ENCODE measurements at regions not wholly inside any gene's neighbourhood (a gene's known extent, or its start where the extent isn't known, plus 50 kb on each side); places are given as distances from the start of the nearest gene placed in this dataset.
A peak's percentile ranks its signal among the peaks of the same experiment; 100 is the strongest.
"Not testable (repeated sequence)": the region's sequence is repeated elsewhere in the genome, so short reads cannot be mapped to it uniquely, and the experiment has no call there.

DNA sequence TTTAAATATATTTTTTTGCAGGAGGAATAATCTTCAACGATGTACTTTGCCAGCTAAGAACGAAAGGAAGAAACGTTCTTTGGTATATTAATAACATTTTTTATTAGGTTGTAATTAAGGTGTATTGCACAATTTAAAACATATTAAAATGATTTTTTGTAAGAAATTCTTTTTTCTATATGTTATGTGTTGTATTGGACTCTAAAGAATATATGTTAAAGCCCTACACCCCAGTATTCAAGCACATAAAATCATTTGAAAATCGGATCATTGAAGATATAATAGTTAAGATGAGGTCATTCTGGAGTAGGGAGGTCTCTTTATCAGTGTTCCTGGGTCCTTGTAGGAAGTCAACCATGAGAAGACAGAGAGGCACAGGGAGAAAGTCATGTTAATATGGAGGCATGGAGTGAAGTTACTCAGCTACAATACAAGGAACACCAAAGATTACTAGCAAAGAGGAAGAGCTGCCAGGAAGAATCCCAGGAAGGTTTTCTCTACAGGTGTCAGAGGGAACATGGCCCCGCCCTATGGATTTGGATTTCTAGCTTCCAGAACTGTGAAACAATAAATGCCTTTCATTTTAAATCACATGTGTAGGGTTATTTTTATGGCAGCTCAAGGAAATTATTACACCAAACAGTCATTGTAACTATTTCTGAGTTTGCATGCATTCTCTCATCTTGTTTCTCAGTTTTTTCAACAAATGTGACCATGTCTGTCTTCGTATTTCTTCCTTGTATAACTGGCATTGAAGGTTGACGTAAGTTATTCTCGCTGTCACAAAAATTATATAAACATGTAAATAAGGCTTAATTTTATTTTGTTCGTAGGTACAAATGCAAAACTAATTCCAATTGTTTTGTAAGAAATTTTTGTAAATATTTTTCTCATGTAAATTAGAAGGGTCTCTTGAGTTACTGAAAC is 75.4 kb upstream of the VPREB1 start:
- no peak for DNase-seq (ENCODE audit: low read depth in 2 of 2)

DNA sequence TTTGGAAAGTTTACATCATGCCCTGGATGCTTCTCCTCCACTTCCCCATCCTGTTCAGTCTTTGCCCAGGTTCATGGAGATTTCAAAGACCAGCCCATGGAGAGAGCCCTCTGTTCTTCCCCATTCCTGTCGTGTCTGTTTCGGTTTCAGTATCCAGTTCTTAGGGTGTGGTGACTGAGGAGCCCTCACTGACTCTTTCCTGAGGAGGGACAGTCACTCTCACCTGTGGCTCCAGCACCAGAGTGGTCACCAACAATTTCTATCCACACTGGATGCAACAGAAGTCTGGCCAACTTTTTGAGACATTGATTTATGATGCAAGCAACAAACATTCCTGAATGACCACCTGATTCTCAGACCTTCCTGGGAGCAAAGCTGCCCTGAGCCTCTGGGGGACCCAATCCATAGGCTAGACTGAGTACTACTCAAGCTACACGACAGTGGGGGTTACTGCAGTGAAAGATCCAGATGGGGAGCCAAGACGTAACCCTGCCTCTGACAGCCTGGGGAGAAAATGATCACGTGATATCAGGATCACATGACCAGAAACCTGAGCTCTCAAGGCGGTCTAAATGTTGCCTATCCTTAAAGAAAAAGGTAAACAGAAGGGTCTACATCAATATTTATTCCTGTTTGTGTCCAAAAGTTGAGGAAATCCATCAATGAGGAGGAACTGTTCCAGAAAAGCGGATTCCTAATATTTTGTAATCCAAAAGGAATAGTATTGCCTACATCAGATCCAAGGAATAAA is 76.2 kb upstream of the VPREB1 start:
- no peak for DNase-seq (ENCODE audit: low read depth in 2 of 2)

- DNase-seq (ENCODE audit: low read depth in 2 of 2), result no peak
Measured at GRCh38 chr22:22167791-22168189, 76.8 kb upstream of the VPREB1 start.

GRCh38 chr22:22166941-22167713 is 77.5 kb upstream of the VPREB1 start:
- DNase-seq (ENCODE audit: low read depth in 2 of 2), result no peak

DNA sequence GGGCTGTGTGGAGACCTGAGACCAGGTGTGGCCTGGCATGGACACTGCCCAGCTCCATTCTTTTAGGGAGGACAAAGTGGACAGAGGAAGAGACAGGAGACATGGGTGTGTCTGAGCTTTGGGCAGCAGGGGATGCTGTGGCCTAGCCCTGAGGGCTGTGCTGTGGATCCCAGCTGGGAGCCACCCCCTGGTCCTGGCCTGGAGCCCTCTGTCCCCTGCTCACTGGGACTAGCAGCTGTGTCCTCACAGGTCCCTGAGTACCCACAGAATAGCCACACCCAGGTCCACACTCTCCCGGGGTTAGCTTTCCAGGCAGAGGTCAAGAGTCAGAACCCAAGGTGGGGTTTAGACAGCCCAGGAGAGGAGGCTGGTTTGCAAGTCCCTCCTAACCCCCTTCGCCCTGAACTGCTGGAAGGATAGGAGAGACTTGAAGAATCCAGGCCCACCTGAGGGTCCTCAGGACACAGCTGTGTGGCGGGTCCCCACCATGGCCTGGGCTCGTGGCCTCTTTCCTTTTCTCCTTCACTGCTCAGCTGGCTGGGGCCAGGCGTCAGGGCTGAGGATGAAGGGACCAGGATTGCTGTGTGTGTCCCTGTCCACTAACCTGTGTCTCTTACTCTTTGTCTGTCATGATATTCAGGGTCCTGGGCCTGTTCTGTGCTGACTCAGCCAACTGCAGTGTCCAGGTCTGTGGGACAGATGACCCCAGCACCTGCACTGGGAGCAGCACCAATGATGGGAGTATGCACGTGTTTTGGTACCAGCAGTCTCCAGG is 78.5 kb upstream of the VPREB1 start:
- no peak for DNase-seq (ENCODE audit: low read depth in 2 of 2)

DNA sequence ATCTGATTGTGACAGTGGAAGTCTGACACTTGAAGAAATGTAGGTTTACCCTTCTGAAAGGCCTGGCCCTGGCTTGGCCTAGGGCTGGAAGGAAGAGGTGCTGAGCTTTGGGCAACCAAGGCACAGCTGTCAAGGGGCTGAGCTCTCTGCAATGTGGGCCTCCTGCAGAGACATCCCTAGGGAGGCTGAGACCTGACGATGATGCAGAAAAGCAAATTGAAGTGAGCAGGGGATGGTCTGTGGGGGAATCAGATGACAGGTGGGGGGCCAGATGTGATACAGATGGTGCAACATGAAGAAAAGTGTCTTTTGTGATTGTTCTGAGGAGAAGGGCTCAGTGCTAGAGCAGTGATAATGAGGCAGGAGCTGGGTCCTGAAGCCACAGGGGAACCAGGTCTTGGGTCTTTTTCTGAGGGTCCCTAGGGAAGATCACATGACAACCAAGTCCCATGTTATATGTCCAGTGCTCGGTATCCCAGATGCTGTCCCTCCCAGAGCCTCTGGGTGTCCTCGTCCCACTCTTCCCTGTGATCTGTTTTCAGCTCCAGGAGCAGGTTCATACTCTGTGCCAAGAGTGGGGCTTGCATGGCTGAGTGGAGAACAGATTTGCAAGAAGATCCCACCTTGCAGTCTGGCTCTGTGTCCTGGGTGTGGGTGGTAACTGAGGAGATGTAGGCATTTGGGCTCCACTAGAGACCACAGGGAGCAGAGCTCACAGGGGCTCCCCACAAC is 79.9 kb upstream of the VPREB1 start:
- DNase-seq (ENCODE audit: low read depth in 2 of 2), result no peak

DNA sequence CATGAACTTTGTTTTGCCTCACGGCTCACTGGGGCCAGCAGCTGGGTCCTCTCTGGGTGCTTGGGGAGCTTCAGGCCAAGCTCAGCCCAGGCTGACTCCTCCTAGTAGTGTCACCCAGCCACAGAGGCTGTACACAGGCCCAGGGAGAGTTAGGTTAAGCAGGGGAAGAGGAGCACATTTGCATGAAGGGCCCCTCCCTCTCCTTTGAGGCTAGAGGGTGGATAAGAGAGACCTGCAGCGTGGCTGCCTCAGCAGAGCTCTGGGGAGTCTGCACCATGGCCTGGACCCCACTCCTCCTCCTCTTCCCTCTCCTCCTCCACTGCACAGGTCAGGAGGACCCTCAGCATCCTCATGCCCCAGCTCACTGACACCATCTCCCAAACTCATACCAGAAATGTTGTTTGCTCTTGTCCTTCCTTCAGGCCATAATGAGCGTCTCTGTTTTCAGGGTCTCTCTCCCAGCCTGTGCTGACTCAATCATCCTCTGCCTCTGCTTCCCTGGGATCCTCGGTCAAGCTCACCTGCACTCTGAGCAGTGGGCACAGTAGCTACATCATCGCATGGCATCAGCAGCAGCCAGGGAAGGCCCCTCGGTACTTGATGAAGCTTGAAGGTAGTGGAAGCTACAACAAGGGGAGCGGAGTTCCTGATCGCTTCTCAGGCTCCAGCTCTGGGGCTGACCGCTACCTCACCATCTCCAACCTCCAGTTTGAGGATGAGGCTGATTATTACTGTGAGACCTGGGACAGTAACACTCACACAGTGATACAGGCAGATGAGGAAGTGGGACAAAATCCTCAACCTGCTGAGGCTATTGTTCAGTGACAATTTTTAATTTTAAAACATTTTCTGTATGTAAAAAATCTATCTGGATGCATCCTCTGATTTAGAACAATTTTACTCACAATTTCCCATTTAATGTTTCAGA is 82.4 kb upstream of the VPREB1 start:
- no peak for DNase-seq (ENCODE audit: low read depth in 2 of 2)

DNA sequence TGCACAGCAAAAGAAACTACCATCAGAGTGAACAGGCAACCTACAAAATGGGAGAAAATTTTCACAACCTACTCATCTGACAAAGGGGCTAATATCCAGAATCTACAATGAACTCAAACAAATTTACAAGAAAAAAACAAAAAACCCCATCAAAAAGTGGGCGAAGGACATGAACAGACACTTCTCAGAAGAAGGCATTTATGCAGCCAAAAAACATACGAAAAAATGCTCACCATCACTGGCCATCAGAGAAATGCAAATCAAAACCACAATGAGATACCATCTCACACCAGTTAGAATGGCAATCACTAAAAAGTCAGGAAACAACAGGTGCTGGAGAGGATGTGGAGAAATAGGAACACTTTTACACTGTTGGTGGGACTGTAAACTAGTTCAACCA is 83.8 kb upstream of the VPREB1 start:
- DNase-seq (ENCODE audit: low read depth in 2 of 2), result not testable (repeated sequence)

- no peak for DNase-seq (ENCODE audit: low read depth in 2 of 2)
Measured at GRCh38 chr22:22159384-22159783, 85.2 kb upstream of the VPREB1 start.

GRCh38 chr22:22158965-22159364 is 85.6 kb upstream of the VPREB1 start:
- no peak for DNase-seq (ENCODE audit: low read depth in 2 of 2)

DNA sequence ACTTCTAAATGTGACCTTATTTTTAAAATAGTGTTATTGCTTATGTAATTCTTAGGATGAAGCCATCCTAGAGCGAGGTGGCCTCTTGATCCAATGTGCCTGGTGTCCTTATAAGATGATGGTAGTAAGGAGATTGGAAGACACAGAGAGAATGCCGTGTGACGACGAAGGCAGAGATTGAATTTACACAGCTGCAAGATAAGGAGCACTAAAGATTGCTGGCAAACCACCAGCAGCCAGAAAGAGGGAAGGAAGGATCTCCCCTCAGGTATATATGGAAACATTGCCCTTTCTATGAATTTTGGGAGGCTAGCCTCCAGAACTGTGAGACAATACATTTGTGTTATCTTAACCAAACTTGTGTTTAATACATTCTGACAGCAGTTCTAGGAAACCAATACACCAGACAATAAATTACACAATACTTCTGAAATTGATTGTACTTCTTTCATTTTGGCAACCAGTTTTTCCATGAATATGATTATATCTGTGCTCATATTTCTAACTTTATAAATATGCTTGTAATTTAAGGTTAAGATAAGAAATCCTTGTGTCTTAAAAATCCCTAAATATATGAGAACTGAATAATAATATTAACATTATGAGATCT is 86.3 kb upstream of the VPREB1 start:
- no peak for DNase-seq (ENCODE audit: low read depth in 2 of 2)

GRCh38 chr22:22157348-22157725 is 87.2 kb upstream of the VPREB1 start:
- no peak for DNase-seq (ENCODE audit: low read depth in 2 of 2)

DNA sequence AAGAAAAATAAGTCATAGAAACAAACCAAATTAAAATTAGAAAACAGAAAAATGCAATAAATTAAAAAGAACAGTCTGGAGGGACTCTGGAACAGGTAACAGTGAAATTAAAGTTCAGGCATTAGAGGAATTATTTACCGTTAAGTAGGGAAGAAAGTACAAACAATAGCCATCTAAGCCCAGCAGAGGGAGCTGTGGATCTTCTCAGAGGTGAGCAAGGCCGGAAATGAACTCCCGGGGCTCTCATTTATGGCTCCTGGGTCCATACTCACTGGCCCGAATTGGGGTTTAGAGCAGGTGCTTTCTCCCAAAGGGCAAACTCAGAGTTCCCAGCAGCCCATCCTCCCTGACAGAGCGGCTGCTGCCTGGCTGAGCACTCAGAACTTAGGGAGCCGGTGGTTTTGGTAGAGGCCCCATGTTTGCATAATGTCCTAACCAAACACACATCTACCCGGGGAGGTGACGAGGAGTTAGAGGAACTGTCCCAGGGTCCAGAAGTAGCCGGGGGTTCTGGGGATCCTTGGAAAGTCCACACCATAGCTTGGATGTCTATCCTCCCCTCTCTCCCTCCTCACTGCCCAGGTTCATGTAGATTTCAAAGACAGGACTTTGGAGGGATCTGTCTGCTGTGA is 87.8 kb upstream of the VPREB1 start:
- DNase-seq (ENCODE audit: low read depth in 2 of 2), result peak; percentile 2 to 26

DNA sequence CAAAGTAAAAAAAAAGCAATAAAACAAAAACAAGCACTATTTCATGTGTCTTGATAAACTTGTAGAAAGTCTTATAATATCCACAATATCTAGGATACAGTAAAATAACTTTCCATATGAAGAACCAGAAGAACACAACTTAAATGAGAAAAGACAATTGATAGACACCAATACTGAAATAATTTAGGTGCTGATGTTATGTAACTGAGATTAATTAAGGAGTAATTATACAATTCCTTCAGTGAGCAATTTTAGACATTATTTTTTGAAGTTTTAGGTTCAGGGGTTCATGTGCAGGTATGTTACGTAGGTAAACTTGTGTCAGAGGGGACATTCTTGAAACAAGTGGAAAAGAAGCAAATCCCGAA is 88.3 kb upstream of the VPREB1 start:
- no peak for DNase-seq (ENCODE audit: low read depth in 2 of 2)

- DNase-seq (ENCODE audit: low read depth in 2 of 2), result no peak
Measured at GRCh38 chr22:22155607-22156006, 89.0 kb upstream of the VPREB1 start.

- DNase-seq (ENCODE audit: low read depth in 2 of 2), result no peak
Measured at GRCh38 chr22:22155146-22155545, 89.4 kb upstream of the VPREB1 start.

DNA sequence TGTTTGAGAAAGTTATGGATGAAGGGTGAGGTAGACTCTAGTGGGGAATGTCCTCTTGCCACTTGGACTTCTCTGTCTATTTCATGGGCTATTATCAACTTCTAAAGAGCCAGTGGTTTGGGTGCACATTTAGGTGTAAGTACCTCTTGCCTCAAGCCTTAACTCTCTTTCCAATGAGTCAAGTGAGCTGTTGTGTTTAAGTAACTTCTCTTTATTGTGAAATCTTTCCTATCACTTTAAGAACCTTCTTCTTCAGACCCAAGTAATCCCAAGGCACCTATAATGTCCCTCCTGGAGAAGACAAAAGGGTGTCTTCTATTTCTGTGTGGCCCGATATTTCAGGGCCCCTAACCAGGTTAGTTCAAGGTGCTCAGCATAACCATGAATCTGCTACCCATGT is 90.5 kb upstream of the VPREB1 start:
- no peak for DNase-seq (ENCODE audit: low read depth in 2 of 2)

DNA sequence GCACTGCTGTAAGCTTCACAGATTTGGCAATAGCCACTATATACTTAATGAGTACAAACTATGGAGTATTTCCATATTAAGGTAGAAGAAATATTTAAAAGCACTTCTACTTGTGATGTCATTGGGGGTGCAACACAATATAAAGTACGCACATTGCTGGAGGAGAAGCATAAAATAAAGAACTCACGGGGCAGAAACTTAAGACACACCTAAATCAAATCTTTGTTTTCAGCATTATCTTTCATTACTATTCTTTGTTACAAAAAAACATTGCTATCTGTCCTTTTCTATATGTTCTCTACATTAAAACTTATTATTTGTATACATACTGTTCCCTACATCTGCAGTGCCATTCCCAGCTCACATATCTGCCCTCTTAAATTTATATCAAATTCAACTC is 93.3 kb upstream of the VPREB1 start:
- DNase-seq (ENCODE audit: low read depth in 2 of 2), result no peak

DNA sequence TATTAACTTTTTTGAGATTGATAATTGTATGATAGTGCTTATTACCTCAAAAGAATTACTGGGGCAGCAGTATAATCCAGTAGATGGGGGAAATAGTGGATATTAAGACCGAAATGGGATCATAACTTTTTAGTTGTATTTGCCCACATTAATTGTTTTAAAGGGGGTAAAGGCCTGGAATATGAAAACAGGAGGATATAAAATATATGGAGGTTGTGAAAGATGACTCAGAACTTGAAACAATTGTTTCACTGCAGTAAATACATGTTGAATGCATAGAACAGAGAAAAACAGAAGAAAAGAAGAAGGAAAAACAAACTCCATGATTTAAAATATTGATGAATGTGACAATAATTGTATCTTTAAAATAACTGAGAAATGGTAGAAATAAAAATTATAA is 94.1 kb upstream of the VPREB1 start:
- DNase-seq (ENCODE audit: low read depth in 2 of 2), result no peak

Data from stimulated activated CD8-positive, alpha-beta memory T cell treated with anti-CD3 and anti-CD28 coated beads, Interleukin-2, amount 100 ng/mL, for 1 hour (primary cell).